Non-pigmented ciliary epithelial cell (primary cell): ENCODE measurements at regions not wholly inside any gene's neighbourhood (a gene's known extent, or its start where the extent isn't known, plus 50 kb on each side); places are given as distances from the start of the nearest gene placed in this dataset.

Experiments
- DNase-seq: peaks from one replicate; pipeline ENCODE4 v3.0.0-alpha.2; 2010; ENCODE audit warnings: low read depth

DNA sequence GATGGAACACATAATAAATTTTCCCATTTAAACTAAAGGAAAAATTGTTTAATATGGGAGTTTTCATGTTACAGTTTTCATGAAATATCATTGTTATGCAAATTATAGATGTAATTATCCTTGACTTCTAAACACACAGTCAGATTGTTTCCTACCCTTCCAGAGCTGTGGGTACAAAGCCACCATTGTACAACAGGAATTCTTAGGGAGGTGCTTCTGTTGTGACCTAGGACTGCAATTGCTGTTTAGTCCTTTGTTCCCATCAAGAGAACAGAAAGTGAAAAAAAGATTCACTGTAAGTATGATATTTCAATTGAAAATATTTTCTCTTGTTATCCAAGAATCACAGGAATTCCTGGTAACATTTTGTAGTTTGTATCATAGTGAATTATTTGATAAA lies 455.3 kb upstream of the NAALADL2 start:
- no peak for DNase-seq

DNA sequence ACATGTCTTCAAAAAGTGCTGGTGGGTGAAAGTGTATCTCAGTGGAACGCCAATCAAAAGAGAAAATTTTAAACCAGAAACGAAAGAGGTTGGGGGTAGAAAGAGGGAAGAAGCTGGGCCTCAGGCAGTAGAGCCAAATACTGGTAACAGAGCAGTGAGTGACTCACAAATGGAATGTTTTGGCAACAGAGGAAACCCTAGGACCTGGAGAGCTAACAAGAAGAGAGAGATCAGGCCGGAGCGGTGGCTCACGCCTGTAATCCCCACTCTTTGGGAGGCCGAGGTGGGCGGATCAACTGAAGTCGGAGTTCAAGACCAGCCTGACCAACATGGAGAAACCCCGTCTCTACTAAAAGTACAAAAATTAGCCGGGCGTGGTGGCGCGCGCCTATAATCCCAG lies 450.8 kb upstream of the NAALADL2 start:
- DNase-seq: no peak

DNA sequence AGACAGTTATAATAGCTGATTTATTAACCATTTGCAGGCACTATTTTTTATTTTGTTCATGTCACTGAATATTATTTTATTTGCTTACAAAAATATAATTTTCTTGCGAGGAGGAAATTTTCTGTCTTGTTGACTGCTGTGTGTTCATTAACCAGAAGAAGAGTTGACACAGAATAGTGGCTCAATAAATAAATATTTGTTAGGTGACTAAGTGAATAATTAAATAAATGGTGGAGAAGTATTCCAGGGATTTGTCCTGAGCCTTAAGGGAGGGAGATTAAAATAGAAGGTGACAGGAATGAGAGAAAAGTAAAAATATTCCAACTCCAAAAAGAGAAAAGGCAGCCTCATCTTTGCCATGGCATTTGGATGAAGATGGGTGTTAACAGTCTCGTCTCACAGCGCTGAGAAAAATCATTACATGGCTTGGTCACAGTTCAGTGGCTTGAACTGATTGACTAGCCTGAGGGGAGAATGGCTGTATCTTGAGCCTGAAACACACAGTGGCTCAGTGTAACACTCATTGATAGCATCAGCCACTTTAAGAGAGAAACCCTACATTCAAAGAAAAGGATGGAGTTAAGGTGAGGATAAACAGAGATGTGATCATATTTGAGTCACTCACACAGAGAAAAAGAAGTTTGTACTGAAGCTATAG lies 449.9 kb upstream of the NAALADL2 start:
- DNase-seq: no peak

DNA sequence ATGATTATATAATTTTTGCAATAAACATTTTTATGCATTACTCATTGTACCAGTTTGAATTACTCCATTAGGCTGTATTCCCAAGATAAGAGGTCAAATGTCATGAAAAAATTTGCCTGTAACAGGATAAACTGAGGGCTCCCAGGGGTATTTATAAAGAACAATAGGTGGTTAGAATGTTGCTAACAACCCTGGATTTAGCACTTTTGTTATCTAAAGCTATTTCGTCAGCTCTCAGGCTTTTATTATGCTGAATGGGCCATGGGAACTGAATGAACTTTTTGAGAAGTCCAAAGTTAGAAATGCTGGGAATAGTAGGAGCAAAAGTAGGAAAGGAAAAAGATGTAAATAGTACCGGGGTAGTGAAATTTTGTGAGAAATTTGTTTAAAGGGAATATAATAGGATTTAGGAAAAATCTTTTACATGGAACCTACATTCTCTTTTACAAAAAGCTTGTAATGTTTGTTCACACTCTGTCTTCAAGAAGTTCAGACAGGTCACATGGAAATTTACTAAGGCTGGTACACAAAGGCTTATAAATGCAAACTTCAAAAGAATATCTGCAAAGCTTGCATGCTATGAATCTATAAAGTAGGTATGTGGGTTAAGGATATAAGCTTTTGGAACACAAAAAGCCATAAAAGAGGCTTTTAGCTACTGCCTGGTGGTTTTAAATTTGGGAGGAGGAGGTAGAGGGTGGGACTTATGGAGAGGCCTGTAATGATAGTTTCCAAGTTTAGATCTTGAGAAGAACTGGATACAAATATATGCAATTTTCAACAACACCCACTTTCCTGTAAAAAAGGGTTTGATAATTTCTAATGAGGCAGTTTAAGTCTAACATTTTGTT lies 445.8 kb upstream of the NAALADL2 start:
- DNase-seq: no peak

DNA sequence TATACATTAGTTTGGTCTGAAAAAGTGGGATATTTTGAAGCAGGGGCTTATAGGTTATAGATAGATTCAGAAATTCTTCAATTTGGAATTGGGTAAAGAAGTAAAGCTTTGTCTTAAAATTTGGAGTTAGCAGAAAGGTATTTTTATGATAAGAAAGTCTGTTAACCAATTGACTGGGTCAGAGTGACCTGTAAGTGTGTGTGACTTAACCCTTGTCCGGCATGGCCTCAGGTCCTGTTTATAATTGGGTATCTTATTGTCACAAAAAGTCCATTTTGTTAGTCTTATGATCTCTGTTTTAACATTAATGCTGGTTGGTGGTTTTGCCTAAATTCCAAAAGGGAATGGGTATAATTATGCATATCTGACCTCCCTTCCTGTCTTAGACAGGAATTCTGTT lies 444.2 kb upstream of the NAALADL2 start:
- no peak for DNase-seq

DNA sequence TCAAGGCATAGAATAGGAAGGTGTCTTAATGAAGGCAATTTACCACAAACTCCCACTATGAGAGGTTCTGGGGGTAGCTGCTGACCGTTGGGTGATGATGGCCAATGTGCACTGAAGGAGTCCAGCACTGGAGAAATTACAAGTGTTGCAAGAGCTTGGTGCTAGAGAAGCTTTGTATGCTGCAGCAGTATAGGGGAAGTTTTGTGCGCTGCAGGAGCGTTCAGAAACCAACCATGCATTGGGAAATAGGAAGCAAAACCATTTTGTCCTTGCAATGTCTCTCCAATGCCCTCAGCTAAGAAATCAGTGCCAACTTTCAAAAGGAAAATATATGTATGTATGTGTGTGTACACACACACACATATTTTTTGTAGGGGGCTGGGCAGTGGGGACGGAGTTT lies 441.6 kb upstream of the NAALADL2 start:
- DNase-seq: no peak

DNA sequence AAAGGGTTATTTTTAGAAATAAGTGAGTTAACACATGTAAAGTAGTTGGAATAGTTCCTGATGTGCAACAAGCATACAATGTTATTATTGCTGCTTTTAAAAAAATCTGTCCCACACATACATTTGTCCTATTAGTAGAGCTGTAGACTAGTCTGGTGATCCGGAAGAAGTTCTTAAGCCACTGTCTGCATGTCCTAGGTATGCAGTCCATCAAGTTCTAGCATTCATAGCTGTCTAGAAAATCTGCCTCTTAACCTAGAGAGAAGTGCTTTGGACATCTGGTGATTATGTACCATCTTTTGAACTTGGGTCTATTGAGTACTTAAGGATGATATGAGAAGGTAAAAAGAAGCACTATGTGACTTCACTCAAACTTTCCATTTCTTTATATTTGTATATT lies 439.9 kb upstream of the NAALADL2 start:
- no peak for DNase-seq

DNA sequence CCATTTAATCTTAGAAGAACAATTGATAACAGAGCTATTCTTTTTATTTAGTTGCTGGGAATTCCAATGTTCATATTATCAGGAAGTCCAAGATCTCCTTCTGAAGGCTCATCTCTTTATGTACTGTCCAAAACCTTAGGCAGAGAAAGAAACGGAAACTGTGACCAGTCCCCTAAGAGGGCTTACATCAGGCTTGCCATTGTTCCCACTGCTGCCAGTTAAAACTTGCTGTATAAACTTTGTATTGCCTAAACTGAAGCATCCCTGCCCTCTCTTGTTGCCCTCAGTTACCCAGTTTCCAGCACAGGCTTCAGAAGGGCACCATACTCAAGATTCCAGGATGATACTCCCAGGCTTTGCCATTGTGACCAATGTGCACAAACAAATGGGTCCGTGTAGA lies 435.2 kb upstream of the NAALADL2 start:
- DNase-seq: no peak

DNA sequence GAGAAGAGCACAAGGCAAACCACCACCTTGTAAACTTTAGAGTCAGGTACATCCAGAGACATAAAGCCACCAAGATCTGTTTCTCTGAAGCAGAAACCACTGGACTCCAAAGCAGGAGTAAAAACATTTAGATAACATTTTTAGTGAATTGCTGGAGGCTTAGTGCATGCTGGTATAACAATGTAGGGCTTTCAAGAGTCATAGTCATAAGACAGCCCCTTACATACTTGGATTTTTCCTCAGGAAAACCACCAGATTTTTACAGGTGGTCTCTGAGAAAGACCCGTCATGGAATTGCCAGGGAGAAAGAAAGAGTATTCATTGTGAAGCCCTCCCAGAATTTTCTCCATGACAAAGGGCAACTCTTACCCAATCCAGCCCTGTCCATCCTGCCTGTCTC lies 434.5 kb upstream of the NAALADL2 start:
- DNase-seq: no peak

DNA sequence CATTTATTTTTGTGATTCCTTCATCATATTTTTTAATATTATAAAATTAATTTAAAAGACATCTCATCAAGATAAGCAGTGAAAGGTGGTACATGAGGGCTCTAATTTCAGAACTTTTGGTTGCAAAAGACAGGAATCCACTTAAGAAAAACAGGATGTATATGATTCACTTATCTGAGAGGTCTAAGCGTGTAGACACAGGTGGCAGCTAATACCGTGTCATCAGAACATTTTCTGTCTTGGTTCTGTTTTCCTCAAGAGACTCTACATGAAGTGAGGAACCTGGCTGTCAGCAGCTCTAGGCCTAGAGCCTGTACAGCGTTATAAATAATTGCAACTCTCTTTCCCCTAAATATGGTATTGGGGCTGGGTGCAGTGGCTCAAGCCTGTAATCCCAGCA lies 433.7 kb upstream of the NAALADL2 start:
- no peak for DNase-seq

DNA sequence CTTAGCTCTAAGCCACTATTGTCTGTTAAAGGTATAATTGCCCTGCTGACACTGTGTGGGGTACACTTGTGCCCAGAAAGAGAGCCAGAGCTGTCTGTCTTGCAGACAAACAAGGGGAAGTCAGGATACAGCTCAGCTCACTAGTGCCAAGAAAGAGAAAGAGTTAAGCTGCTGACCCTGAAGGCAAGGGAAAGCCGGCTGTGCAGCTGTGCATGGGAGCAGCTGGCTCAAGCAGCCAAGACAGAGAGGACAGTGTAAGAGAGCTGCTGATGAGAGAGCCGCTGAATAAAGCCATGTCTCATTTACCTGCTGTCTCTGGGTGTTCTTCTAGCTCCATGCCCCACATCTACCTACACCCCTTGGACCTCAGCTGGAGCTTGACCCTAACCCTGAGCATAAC lies 428.1 kb upstream of the NAALADL2 start:
- no peak for DNase-seq

DNA sequence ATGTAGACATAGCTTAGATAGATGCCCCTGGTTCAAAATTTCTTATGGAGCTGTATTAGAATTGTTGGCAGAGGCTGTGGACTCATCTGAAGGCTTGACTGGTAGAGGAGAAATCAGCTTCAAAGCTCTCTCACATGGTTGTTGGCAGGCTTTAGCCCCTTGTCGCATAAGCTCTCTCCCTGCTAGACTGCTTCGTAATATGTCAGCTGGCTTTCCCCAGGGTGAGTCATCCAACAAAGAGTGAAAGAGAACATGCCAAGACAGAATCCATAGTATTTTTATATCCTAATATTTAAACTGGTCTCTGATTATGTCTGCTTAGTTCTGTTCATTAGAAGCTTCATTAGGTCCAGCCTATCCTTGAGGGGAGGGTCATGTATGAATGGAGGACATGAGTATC lies 427.4 kb upstream of the NAALADL2 start:
- no peak for DNase-seq

DNA sequence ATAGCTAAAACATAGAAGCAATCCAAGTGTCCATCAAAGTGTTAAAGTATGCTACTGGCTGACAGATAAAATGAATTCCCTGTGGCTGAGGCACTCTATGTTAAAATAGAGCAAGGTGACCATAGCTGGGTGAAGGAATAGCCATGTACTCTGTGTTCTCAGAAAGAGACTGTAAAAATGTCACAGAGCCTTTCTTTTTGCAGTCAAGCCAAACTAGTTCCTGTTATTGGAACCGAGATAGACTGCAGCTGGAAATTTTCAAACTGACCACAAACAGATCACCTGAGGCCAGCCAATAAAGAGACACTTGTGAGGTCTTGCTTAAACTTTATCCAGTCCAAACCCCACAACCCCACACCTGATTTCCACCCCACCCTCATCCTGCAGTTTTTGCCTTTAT lies 422.8 kb upstream of the NAALADL2 start:
- no peak for DNase-seq

DNA sequence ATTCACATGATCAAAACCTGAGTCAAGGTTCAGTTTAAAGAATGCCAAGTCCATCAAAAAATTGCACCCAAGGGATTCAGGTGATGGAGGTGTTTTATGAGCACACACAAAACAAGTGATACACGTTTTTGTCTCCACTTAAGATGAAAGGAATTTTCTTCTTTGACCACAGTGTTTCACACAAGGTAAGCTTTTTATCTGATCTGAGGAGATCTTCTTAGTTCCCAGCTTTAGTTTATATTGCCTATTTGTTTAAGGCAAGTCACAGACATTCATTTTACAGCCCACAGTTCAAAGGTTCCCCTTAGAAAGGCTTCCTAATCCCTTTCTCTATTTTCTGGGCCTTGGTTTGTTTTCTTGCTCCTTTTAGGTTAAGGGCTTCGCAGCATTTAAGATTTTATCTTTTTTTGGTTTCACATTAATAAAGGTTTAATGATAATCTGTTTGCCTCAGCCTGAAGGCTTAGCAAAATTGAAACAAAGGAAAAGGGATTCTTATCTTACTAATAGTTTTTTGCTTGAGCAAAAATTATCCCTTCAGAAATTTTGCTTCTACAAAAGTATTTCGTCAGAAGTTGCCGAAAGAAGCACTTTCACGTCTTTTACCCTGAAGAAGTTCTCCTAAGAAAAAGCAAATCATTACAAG lies 420.5 kb upstream of the NAALADL2 start:
- no peak for DNase-seq

DNA sequence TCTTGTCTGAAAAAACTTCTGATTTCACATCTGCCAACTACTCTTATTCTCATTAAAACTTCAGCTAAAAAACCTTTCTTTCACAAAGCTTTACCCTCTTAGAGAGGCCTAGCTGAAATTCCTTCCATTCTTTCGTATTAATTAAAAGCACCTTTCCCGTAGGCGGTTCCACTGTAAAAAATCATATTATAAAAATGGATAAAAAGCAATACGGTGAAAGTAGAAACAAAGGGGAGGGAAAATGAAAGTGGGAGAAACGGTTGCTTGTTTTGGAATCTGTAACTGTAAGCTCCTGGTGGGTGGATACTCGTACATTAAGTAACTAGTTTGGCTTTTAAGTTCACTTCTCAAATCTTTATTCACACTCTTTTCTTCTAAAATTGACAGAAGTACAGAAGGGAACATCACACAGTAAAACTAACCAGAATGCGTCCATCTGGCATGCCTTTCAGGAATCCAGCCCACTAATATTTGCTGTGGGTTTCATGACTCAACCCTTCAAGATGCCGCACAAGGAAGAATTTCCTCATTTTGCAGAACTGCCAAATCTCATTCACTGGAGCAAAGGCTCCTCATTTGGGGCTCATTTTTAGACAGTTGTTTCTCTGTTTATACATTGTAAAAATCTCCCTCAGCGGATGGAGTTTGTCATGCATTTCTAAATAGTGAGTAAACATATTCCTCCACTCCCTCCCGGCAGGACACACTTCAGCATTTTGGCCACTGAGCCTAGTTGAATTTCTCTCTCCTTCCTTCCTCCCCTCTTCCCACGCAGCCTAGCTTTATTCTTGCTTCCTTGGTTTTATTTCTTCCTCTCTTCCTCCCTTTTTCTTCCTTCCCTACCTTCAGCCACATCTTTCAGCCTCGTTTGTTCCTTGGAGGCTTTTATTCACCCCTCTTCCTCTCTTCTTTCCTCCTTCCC lies 419.5 kb upstream of the NAALADL2 start:
- DNase-seq: peak; percentile 94

DNA sequence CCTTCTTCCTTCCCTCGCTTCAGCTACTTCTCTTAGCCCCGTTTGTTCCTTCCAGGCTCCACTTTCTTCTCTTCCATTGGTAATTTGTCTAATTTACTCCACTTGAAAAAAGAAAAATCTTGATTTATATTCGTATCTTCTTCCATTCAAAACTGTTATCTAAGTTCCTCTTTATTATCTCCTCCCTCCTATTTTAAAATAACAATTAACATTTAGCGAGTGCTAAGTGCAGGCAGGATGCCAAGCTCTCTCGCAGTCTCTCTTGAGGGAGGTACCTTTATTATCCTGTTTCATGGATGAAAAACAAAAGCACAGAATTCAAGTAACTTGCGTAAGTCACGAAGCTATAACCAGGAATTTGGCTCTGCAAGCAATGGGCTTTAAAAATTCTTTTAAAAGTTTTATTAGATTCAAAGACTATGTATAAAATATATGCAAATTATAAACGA lies 418.9 kb upstream of the NAALADL2 start:
- DNase-seq: no peak

DNA sequence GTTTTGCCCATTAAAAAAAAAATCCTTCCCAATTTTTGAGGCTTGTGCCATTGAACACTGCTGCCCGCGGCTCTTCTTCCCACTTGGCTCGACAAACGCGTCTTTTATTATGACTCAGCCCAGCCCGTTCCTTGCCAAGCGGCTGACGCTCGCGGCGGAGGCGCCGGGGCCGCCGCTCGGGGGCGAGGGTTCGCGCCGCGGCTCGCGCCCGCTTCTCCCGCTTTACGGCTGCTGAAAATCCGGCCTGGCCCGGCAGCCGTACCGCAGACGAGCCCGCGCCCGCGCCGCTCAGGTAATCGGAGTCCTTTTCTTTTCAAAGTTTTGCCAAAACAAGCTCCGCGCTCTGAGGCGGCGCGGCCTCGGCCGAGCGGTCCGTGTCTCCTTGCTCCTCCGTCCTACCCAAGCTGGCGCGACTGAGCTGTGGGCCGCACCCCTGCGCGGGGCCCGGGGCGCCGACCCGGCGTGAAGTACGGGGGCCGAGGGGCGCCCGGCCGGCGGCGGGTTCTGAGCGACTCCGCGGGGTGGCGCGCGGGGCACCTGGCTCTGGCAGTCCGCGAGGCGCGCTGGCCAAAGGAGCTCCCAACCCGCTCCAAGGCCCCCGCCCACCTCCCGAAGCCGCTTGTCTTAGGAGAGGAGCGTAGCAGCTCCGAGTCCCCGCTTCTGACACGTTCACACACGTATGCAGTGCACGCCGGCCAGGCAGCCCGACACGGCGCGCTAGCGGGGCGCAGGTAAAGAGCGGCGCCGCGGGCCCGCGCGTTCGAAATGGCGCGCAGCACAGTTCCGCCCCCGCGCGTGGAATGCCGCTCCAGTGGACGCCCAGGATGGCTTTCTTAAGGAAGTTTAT lies 418.2 kb upstream of the NAALADL2 start:
- DNase-seq: peak; percentile 54

DNA sequence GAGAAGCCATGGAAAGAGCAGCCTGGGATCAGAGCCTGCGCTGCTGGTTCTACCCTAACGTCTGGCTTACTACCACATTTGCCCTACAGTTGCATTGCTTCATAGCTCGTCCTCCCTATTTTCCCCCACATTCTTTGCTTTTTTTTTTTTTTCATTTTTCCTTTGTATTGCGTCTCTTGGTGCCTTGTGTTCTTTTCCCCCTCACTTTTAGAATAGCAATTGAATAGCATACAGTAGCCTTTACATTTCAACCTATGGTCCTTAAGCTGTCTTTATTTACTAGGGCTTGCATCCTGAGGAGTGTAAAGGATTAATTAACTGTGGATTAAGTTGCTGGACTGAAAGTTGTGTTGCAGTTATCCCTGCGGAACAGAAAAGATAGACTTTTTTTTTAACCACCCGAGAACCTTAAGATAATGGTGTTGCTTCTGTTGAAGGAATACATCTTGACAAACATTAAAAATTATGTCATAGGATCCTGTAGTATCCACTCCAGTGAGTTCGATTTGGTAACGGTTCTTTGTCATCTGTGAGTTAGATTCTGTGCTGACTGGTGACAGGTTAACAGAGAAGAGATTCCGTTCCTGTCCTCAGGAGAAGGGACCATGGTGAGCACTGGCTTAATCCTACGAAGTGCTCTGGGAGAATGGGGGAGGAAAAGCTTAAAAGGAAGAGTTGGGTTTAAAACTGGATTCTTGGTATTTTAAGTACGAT lies 417.4 kb upstream of the NAALADL2 start:
- no peak for DNase-seq

DNA sequence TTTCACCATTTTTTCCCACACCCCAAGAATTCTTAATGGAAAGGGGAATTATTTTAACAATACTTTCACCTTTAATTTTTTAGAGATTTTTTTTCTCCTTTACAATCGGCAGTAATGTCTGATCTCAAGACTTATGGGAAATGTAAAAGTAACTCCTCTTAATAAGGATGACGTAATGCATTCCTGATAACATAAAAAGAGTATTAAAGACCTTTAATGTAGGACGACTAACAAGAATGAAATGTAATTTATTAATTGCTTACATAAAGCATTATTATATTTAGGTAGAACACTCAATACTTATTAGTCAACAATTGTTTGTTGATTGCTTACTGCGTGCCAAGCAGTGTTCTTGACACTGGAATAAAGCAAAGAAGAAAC lies 416.8 kb upstream of the NAALADL2 start:
- no peak for DNase-seq

DNA sequence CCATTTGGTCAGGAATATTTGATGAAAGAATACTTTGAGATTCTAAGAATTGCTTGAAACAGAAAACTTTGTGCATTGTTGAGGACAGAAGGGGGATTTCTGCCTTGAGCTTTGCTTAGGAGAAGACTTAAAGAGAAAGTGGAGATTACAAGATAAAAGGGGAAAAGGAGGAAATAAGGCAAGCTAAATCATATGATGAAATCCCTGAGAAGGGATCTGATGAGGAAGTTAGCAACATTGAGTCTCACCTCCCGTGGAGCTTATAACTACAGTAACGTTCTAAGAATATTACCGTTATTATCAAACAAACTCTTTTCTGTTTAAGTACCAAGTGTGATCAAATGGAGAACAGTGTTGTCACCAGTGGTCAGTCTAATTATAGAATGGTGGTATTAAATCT lies 414.7 kb upstream of the NAALADL2 start:
- no peak for DNase-seq

DNA sequence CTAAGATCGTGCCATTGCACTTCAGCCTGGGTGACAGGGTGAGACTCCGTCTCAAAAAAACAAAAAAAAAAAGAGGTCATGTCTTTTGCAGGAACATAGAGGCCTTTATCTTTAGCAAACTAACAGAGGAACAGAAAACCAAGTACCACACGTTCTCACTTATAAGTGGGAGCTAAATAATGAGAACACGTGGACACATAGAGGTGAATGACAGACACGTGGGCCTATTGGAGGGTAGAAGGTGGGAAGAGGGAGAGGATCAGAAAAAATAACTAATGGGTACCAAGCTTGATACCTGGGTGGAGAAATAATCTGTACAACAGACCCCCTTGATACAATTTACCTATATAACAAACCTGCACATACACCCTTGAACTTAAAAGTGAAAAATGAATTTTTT lies 401.4 kb upstream of the NAALADL2 start:
- no peak for DNase-seq
